SK-N-SH (cell line): ENCODE measurements at regions not wholly inside any gene's neighbourhood (a gene's known extent, or its start where the extent isn't known, plus 50 kb on each side); places are given as distances from the start of the nearest gene placed in this dataset.

Experiments
- CTCF ChIA-PET: fragments of 300-600, 350-600 bp; formaldehyde crosslinking; extraction: SDS; loops from one replicate; lab custom pipeline; 2021; lab: Yijun Ruan, JAX
- POLR2A ChIA-PET: fragments of 350-600 bp; sonication (Branson Sonifier 250); formaldehyde crosslinking; extraction: SDS; loops from one replicate; lab custom pipeline; 2020; ENCODE audit warnings: antibody characterized with exemption, inconsistent platforms; lab: Yijun Ruan, JAX
- DNase-seq: peaks from one replicate; pipeline ENCODE4 v3.0.0; 2012
- H2AFZ ChIP-seq: fragments of 200-600 bp; sonication (generic); 2 replicates; pipeline ENCODE4 v1.8.1; 2016; ENCODE audit warnings: antibody characterized with exemption, mild to moderate bottlenecking, low read depth
- H3F3A ChIP-seq: fragments of 200-600 bp; sonication (generic); replicated peaks from 2 replicates; pipeline ENCODE3; 2016; ENCODE audit warnings: antibody characterized with exemption, mild to moderate bottlenecking; ENCODE audit not compliant: insufficient read depth
- H3K27ac ChIP-seq, 2 experiments: fragments of 200-500 bp in 1 of 2; fragments of 200-600 bp in 1 of 2; sonication (Bioruptor generic) in 1 of 2; sonication (generic), shearing (Covaris generic) in 1 of 2; 2 replicates each; pipeline versions ENCODE4 v1.5.1 to v1.6.1; 2014 to 2016; ENCODE audit warnings: low read depth in 2 of 2, inconsistent platforms in 1 of 2, low read length in 1 of 2, mild to moderate bottlenecking in 1 of 2, mixed read lengths in 1 of 2
- H3K27me3 ChIP-seq: fragments of 200-600 bp; sonication (generic), shearing (Covaris generic); 2 replicates; pipeline ENCODE4 v1.6.1; 2016; ENCODE audit warnings: mixed run types; ENCODE audit not compliant: insufficient read depth
- H3K36me3 ChIP-seq, 2 experiments: fragments of 200-500 bp in 1 of 2; fragments of 200-600 bp in 1 of 2; sonication (Bioruptor generic) in 1 of 2; sonication (generic) in 1 of 2; replicated peaks in 1 of 2; 2 replicates each; pipeline versions ENCODE3 to v1.5.1; 2014 to 2016; ENCODE audit warnings: low read length in 1 of 2, mild to moderate bottlenecking in 1 of 2; ENCODE audit not compliant: insufficient read depth in 2 of 2, control insufficient read depth in 1 of 2
- H3K4me1 ChIP-seq, 2 experiments: fragments of 200-500 bp in 1 of 2; fragments of 200-600 bp in 1 of 2; sonication (Bioruptor generic) in 1 of 2; sonication (generic), shearing (Covaris generic) in 1 of 2; 2 replicates each; pipeline versions ENCODE4 v1.5.1 to v1.6.1; 2014 to 2016; ENCODE audit warnings: low read depth in 1 of 2, low read length in 1 of 2, mixed run types in 1 of 2; ENCODE audit not compliant: insufficient read depth in 2 of 2, control insufficient read depth in 1 of 2
- H3K4me2 ChIP-seq: fragments of 200-600 bp; sonication (generic), shearing (Covaris generic); 2 replicates; pipeline ENCODE4 v1.6.1; 2017; ENCODE audit warnings: mixed run types
- H3K4me3 ChIP-seq, 2 experiments: fragments of 200-500 bp in 1 of 2; fragments of 200-600 bp in 1 of 2; sonication (Bioruptor generic) in 1 of 2; sonication (generic), shearing (Covaris generic) in 1 of 2; 2 replicates each; pipeline versions ENCODE4 v1.5.1 to v1.8.1; 2014 to 2016; ENCODE audit warnings: low read depth in 2 of 2, inconsistent platforms in 1 of 2, low read length in 1 of 2, mild to moderate bottlenecking in 1 of 2, mixed read lengths in 1 of 2, moderate library complexity in 1 of 2
- H3K79me2 ChIP-seq: fragments of 200-600 bp; sonication (generic); 2 replicates; pipeline ENCODE4 v1.8.1; 2017; ENCODE audit warnings: mild to moderate bottlenecking; ENCODE audit not compliant: insufficient read depth
- H3K9ac ChIP-seq: fragments of 200-600 bp; sonication (generic); 2 replicates; pipeline ENCODE4 v1.6.1; 2017; ENCODE audit warnings: mixed run types
- H3K9me2 ChIP-seq: fragments of 200-600 bp; sonication (generic); 2 replicates; pipeline ENCODE4 v1.6.1; 2017; ENCODE audit warnings: mixed run types
- H3K9me3 ChIP-seq: fragments of 200-600 bp; sonication (generic); 2 replicates; pipeline ENCODE4 v1.6.1; 2017; ENCODE audit warnings: mixed run types, mild to moderate bottlenecking, moderate library complexity
- H4K20me1 ChIP-seq: fragments of 200-600 bp; sonication (generic); 2 replicates; pipeline ENCODE4 v1.6.1; 2017; ENCODE audit warnings: mild to moderate bottlenecking, mixed run types; ENCODE audit not compliant: insufficient read depth
- CHD2 ChIP-seq: fragments of 150-350 bp; IDR thresholded peaks from 2 replicates; pipeline ENCODE4 v1.6.1; 2018; ENCODE audit warnings: low read length; ENCODE audit not compliant: partially characterized antibody
- CTCF ChIP-seq: fragments of 200-600 bp; sonication (generic); IDR thresholded peaks from 2 replicates; pipeline ENCODE4 v1.6.1; 2017; ENCODE audit warnings: antibody characterized with exemption, mild to moderate bottlenecking, moderate library complexity
- ELF1 ChIP-seq: IDR thresholded peaks from 2 replicates; pipeline ENCODE4 v1.4.0; 2012
- EP300 ChIP-seq, 2 experiments: IDR thresholded peaks; 2 replicates each; pipeline versions ENCODE4 v1.4.0 to v1.6.1; 2012; ENCODE audit warnings: borderline replicate concordance in 1 of 2, low read depth in 1 of 2, low read length in 1 of 2
- FOSL2 ChIP-seq: IDR thresholded peaks from 2 replicates; pipeline ENCODE4 v1.4.0; 2012; ENCODE audit warnings: low read depth, mild to moderate bottlenecking, moderate library complexity, borderline replicate concordance
- GATA2 ChIP-seq: sonication (generic); formaldehyde crosslinking; IDR thresholded peaks from 2 replicates; pipeline ENCODE4 v1.5.0; 2020; ENCODE audit warnings: mild to moderate bottlenecking, missing genetic modification reagents
- MAX ChIP-seq: IDR thresholded peaks from 2 replicates; pipeline ENCODE4 v1.4.0; 2012; ENCODE audit warnings: low read depth
- MEF2A ChIP-seq: IDR thresholded peaks from 2 replicates; pipeline ENCODE4 v1.4.0; 2012; ENCODE audit warnings: low read depth, borderline replicate concordance
- MXI1 ChIP-seq: IDR thresholded peaks from 2 replicates; pipeline ENCODE4 v1.6.1; 2012; ENCODE audit warnings: mild to moderate bottlenecking, low read depth, low read length, improper control_type of control experiment
- NRF1 ChIP-seq: IDR thresholded peaks from 2 replicates; pipeline ENCODE4 v1.6.1; 2012; ENCODE audit warnings: low read depth, mild to moderate bottlenecking, low read length
- RAD21 ChIP-seq: IDR thresholded peaks from 2 replicates; pipeline ENCODE4 v1.6.1; 2012; ENCODE audit warnings: mild to moderate bottlenecking, low read length
- REST ChIP-seq: IDR thresholded peaks from 2 replicates; pipeline ENCODE4 v1.6.1; 2012; ENCODE audit warnings: mild to moderate bottlenecking, low read depth, low read length, moderate library complexity
- TAF1 ChIP-seq: IDR thresholded peaks from 2 replicates; pipeline ENCODE4 v1.6.1; 2012; ENCODE audit warnings: low read depth, mild to moderate bottlenecking, low read length, moderate library complexity, borderline replicate concordance
- USF2 ChIP-seq: fragments of 150-350 bp; IDR thresholded peaks from 2 replicates; pipeline ENCODE4 v1.6.1; 2017; ENCODE audit warnings: antibody characterized with exemption, low read length, low read depth, borderline replicate concordance
- YY1 ChIP-seq: IDR thresholded peaks from 2 replicates; pipeline ENCODE4 v1.4.0; 2012; ENCODE audit warnings: low read depth, mild to moderate bottlenecking
- WGBS: methylation state at CpG from one replicate; pipeline ENCODE4 v1.1.6; 2017; ENCODE audit warnings: low lambda C conversion rate; 5-methylcytosine and 5-hydroxymethylcytosine counted together

- WGBS, result 66% methylated on average over 10 of the region's 10 CpGs
- Histone ChIP-seq H3K27ac (no peak overlapping the region), H3K4me2 (no peak overlapping the region), H3K9me3 (no peaks in the 10 kb centered on the region), H3K9ac (no peak overlapping the region), H3K36me3 (no peaks in the 10 kb centered on the region), H4K20me1 (no peaks in the 10 kb centered on the region), H3K4me1 (no peaks in the 10 kb centered on the region; a peak in 1 of 4 replicates), H3K4me3 (no peak overlapping the region), H3K79me2 (no peaks in the 10 kb centered on the region), H3K27me3 (no peaks in the 10 kb centered on the region), H3K9me2 (no peaks in the 10 kb centered on the region), H3F3A (no peaks in the 10 kb centered on the region), H2AFZ (no peak overlapping the region)
- DNase-seq, result no peak
- TF ChIP-seq NRF1 (no peak), YY1 (no peak), FOSL2 (no peak), EP300 (IDR thresholded peaks at IDR 0.05; ENCODE audit: borderline replicate concordance in 1 of 2, low read depth in 1 of 2, low read length in 1 of 2) (no peak), MAX (no peak), USF2 (no peak), CTCF (no peak), REST (no peak), CHD2 (no peak), ELF1 (no peak), RAD21 (no peak), MXI1 (no peak), TAF1 (no peak), MEF2A (no peak), GATA2 (CRISPR knock-in tag) (no peak)
- ChIA-PET POLR2A (no interaction called here), CTCF (no interaction called here)
Measured at GRCh38 chr5:116646611-116647289, 72.1 kb upstream of the SEMA6A start.
